HG03039 (cell line): ENCODE measurements at regions not wholly inside any gene's neighbourhood (a gene's known extent, or its start where the extent isn't known, plus 50 kb on each side); places are given as distances from the start of the nearest gene placed in this dataset.
"Not testable (repeated sequence)": the region's sequence is repeated elsewhere in the genome, so short reads cannot be mapped to it uniquely, and the experiment has no call there.

Source experiments
- ATAC-seq: cut with Tn5 transposase; IDR thresholded peaks from one replicate; pipeline ENCODE4 v1.9.1; 2021; ENCODE audit warnings: mild to moderate bottlenecking, moderate library complexity; ENCODE audit not compliant: unreplicated experiment

GRCh38 chr3:118501152-118501551 is 533.5 kb downstream of the IGSF11 start:
- no peak for ATAC-seq

GRCh38 chr3:118504906-118505305 is 529.7 kb downstream of the IGSF11 start:
- ATAC-seq = no peak

- no peak for ATAC-seq
Measured at GRCh38 chr3:118505784-118506183, 528.9 kb downstream of the IGSF11 start.

GRCh38 chr3:118511402-118511801 is 523.2 kb downstream of the IGSF11 start:
- ATAC-seq = no peak

DNA sequence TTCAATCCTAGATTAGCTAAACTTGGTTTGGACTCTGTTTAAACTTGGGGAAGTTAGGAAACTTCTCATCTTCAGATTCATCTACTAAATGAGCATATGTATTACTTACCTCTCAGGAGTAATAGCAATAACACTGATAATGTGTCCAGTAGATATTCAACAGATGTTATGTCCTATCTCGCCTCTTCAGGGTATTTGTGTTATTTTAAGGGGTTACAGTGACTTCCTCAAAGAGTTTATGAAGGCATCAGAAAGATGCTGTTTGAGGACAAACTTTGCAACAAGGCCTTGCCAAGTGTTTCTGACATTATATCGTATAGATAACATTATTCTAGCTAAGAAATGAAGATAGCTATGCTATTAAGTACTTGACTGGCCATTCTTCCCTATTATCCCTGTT is 522.3 kb downstream of the IGSF11 start:
- ATAC-seq = no peak

- ATAC-seq = no peak
Measured at GRCh38 chr3:118525077-118525476, 509.6 kb downstream of the IGSF11 start.

DNA sequence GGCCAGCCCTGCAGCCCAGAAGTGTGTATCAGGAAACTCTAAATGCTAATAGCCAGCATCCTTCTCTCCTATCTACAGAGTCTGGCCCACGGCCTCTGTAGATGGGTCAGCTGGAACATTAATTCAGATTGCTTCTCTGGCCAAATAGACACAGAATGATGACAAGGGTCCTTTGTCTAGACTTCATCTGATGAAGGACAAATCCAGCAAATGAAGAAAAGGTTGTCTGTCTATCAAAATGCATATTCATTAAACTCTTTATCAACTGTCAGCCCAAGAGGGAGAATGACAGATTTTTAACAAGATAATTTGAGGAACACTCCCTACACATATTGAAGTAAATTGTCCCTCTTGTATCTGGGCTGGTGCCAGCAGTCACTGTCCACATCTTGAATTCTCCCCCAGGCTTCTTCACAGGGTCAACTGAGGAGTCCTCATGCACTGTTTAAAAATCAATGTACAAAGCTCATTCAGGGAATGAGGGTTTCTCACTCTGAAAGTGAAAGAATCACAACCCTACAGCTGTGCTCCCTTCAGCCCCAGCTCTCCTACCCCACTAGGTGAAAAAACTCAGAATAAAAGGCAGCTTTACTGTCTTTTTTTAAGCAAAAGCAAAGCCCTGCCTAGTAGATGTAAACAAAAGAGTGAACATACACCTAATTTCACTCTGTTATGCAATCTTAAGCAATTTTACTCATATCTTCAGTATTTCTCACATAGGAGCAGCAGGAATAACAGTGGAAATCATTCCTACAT is 507.7 kb downstream of the IGSF11 start:
- peak; percentile 70 for ATAC-seq

DNA sequence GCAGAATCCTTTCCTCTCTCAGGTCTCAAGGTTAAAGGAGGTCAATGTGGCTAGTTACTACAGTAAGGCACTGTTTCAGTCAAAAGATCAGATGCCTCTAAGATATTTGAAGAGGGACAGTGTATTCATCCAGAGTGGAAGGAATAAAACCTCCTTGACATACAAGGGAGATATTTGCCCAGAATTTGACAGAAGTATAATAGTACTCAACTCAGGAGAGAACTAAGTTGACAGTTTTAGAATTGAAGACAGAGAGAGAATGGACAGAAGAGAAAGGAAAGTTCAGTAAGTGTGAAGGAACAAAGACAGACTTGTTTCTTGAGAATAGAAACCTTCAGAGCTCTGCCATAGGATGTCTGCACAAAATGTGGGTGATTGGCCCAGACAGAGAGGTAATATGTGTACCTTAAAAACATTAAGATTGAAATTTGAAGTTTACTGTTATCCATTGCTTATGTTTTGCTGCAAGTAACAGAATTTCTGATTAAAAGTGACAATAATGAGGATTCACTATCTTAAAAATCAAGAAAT is 507.1 kb downstream of the IGSF11 start:
- peak; percentile 30 for ATAC-seq

GRCh38 chr3:118529554-118529953 is 505.1 kb downstream of the IGSF11 start:
- no peak for ATAC-seq

- no peak for ATAC-seq
Measured at GRCh38 chr3:118530350-118530922, 504.2 kb downstream of the IGSF11 start.

DNA sequence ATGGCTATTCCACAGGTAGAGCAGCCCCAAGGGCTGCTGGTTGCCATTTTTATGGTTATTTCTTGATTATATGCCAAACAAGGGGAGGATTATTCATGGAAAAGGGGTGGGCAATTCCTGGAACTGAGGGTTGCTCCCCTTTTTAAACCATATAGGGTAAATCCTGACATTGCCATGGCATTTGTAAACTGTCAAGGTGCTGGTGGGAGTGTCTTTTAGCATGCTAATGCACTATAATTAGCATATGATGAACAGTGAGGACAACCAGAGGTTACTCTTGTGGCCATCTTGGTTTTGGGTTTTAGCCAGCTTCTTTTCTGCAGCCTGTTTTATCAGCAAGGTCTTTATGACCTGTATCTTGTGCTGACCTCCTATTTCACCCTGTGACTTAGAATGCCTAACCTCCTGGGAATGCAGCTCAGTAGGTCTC is 503.7 kb downstream of the IGSF11 start:
- ATAC-seq = not testable (repeated sequence)

DNA sequence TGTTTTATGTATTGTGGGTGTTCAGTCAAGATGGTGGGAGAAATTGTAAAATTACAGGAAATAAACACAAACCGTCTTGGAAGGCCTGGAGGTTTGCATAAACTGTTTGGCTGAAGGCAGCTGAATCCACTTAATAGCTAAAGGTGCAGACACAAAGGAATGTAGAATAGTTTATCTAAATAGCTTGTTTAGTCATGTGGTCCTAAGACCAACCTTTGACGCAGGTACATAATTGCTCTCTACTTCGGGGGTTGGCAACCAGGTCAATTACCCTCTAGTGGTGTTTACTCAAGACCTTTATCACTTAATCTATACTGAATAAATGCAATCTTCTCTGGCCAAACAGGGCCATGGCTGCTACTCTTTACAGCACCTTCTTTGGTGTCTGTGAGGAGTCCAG is 502.8 kb downstream of the IGSF11 start:
- no peak for ATAC-seq

DNA sequence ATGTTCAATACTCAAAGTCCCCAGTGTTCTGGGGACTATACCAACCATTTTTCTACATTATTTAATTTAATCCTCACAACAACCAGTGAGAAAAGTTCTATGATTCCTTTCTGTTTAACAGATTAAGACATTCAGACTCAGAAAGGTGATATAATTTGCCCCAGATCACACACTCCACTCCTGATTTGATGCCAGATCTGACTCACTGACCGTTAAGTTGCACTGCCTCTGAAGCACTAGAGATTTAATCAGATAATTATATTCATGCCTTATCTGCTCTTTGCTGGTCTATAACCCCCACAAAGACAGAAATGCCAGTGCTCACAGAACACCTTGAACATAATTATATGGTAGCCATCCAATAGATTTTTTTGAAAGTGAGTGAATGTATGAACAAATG is 501.0 kb downstream of the IGSF11 start:
- ATAC-seq = no peak

GRCh38 chr3:118534519-118534918 is 500.1 kb downstream of the IGSF11 start:
- no peak for ATAC-seq

GRCh38 chr3:118536764-118537163 is 497.9 kb downstream of the IGSF11 start:
- ATAC-seq = no peak

DNA sequence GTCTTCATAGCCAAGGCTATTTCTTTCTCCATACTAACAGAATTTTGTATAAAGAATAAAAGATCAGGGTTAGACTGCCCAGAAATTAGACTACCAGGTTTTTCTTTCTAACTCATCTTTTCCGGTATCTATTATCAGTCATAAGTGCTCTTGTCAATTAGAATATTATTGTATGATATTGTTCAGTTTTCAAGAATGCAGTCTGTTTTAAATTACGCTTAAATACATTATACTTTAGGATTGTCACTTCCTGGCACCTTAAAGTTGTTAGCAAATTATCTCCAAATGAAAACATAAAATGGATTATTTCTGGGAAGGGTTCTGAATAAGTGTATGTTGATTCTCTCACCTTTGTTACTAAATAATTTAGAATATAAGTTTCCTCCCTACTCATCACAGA is 497.2 kb downstream of the IGSF11 start:
- no peak for ATAC-seq

- no peak for ATAC-seq
Measured at GRCh38 chr3:118538187-118538586, 496.5 kb downstream of the IGSF11 start.

GRCh38 chr3:118539820-118540447 is 494.7 kb downstream of the IGSF11 start:
- ATAC-seq = not testable (repeated sequence)

DNA sequence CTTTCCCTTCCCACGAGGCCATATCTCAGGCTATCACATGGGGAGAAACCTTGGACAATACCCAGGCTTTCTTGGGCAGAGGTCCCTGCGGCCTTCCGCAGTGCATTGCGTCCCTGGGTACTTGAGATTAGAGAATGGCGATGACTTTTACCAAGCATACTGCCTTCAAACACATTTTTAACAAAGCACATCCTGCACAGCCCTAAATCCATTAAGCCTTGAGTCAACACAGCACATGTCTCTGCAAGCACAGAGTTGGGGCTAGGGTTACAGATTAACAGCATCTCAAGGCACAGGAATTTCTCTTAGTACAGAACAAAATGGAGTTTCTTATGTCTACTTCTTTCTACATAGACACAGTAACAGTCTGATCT is 494.2 kb downstream of the IGSF11 start:
- ATAC-seq = not testable (repeated sequence)

DNA sequence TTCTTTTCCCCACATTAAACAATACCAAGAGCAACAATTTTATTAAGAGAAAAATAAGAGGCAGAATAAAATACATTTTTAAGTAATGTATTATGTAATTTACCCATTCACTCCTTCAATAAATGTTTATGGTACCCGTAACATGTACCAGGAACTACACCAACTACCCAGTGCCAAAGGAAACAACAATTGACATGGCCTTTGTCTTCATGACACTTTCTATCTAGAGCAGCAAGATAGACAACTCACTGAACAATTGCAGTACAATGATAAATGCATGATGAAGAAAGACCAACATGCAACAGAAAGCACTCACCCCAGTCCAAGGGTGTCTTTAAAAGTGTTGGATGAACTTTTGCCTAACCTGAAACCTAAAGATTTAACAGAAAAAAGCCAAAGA is 493.8 kb downstream of the IGSF11 start:
- no peak for ATAC-seq

- no peak for ATAC-seq
Measured at GRCh38 chr3:118541796-118542195, 492.9 kb downstream of the IGSF11 start.

DNA sequence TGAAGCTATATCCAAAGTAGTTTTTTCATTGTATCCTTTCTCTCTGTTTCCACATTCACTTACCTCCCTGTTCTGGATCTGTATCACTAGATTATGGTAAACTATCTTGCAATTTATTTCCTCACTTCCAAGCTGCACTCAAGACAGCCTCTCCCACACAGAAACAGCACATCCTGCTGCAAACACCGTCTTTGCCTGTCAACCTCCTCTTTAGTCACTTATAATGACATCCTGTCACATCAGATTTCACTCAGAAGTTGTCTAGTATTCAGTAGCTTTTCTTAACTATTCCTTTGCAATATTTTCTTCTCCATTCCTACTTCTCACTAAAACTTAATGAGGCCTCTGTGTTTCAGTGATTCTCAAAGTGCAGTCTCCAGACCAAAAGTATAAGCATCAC is 490.8 kb downstream of the IGSF11 start:
- ATAC-seq = no peak
